ENCODE measurements at regions not wholly inside any gene's neighbourhood (a gene's known extent, or its start where the extent isn't known, plus 50 kb on each side); places are given as distances from the start of the nearest gene placed in this dataset.
"Not testable (repeated sequence)": the region's sequence is repeated elsewhere in the genome, so short reads cannot be mapped to it uniquely, and the experiment has no call there.

DNA sequence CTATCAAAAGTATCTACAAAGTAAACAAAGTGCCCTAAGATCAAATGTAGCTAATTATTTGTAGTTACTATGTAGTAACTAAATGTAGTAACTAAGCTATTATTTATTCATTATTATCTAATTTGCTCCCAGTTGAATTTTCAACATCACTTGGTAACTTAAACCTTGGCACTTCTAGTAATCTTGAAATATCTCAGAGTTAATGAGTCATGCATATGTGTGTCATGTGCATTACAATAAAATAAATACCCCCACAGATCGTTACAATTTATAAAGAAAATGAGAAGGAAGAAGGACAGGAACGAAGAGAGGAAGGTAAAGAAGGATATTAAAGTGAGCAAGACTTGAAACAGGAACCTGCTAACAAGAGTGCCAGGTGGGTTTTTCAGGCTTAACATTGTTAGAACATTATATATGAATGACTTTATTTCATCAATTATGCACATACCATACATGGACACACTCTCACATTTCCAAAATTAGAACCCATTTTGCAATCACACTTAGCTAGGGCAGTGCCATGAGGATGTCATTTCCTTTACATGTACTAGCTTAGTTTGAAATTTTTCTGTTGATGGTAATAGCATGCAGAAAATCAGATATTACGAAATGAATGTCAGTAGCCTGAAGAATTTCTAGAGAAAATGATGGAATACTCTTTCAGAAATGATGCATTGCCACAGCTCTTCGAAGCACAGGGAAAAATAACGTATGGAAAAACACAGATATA lies 1670.4 kb upstream of the AGA start:
- no peak for DNase-seq (ENCODE audit: low read depth in 2 of 2)

DNA sequence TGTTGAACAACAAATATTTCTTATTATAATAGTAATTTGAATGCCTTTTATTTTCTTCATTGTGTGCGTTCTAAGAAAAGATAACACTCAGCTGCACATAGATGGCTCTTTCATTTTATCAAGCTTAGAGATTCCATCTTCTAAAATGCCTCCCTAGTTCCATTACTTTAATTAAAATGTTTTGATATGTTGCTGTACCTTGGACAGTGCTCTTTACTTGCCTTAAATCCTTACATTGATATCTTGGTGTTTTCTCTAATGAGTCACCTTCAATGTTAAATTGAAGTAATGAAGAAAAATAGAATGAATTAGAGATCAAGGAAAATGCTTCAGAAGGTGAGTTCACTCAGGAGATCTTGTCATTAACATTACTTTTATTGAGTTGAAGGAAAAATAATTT lies 1672.4 kb upstream of the AGA start:
- no peak for DNase-seq (ENCODE audit: low read depth in 2 of 2)

GRCh38 chr4:179116011-179116410 lies 1673.8 kb upstream of the AGA start:
- DNase-seq (ENCODE audit: low read depth in 2 of 2): no peak

GRCh38 chr4:179116581-179116980 lies 1674.3 kb upstream of the AGA start:
- DNase-seq (ENCODE audit: low read depth in 2 of 2): no peak

- DNase-seq (ENCODE audit: low read depth in 2 of 2): no peak
These were observed 1680.8 kb upstream of the AGA start for GRCh38 chr4:179123084-179123483.

DNA sequence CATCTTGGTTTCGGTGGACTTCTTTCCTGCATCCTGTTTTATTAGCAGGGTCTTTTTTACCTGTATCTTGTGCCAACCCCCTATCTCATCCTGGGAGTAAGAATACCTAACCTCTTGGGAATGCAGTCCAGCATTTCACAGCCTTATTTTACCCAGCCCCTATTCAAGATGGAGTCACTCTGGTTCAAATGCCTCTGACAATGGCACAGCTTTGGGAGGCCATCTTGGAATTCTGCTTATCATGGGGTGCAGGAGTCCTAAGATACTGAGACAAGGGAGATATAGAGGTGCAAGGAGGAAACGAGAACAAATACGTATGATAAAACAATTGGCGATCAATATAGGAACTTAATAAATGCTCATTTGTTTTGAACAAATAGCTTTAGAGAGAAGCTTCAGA lies 1682.2 kb upstream of the AGA start:
- DNase-seq (ENCODE audit: low read depth in 2 of 2): no peak

DNA sequence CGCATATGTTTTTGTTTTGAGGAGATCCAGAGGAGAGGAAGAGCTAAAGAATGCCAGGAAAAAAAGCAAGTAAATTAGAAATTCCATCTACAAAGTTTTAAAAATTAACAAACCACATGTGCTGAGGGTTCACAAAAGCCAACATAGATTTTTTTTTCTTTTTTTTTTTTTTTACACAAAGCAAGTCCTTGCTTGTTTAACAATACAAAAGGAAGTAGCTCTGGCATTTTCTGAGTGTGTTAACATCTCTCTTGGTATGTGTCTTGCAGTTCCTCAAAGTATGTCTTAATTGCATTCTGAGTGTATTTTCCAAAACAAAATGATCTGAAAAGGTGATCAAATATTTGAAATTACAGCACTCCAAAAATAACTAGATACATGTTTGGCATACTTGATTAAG lies 1682.7 kb upstream of the AGA start:
- DNase-seq (ENCODE audit: low read depth in 2 of 2): no peak

GRCh38 chr4:179125870-179126269 lies 1683.6 kb upstream of the AGA start:
- no peak for DNase-seq (ENCODE audit: low read depth in 2 of 2)

DNA sequence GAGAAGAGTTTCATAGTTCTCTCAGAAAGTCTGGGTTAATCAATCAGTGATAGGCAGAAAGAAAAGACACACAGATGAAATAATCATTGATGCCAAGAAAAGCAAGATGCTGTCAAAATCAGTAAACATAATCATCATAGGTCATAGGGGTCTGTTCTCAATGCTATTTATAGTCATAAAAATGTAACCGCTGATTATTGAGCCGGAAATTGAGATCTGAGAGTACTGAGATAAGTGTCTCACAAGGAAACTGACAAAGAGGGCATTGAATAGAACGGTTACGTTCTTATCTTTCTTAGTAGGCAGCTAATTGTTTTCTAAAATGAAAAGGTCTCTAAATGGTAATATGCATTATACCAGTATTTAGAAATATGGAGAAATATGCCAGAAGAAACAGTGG lies 1686.1 kb upstream of the AGA start:
- DNase-seq (ENCODE audit: low read depth in 2 of 2): no peak

DNA sequence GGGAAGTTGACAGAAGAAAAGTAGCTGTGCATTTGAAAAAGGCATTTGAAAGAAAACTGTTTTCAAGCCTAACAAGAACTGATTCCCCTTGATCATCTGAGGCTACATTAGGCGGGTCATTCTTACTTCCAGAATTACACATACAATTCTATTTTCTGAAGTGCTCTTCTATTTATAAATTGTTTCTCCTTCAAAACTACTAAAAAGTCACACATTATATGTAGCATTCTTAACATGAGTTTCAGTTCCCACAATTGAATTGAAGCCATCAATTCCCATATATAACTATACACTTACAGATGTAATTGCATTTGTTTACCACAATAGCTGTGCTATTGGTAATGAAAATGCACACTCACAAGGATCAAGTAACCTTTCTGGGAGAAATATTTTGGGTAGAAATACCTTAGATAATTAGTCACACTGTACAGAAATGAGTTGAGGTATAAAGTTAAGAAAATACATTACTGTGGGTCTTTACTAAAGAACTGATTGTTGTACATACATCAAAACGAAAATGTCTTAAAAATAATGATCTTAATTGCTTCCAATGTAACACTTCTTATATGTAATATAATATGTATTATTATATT lies 1688.0 kb upstream of the AGA start:
- DNase-seq (ENCODE audit: low read depth in 2 of 2): no peak

GRCh38 chr4:179145746-179146525 lies 1703.7 kb upstream of the AGA start:
- no peak for DNase-seq (ENCODE audit: low read depth in 2 of 2)

DNA sequence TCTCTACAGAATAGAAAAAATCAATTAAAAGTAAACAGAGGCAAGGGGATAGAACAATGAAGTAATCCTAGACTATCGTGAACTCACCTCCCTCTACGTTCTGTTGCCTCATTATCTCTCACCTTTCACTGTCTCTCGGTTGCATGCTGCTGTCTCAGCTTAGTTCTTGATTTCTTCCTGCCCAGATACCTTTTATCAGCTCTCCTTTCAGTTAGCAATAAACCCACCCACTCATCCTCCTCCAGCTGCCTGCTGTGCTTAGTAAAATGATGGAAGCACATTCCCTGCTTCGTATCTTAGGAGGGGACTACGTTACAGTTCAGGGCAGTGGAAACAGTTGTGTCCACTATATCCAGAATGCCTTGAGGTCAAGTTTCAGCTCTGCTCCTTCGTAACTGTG lies 1709.5 kb upstream of the AGA start:
- DNase-seq (ENCODE audit: low read depth in 2 of 2): no peak

DNA sequence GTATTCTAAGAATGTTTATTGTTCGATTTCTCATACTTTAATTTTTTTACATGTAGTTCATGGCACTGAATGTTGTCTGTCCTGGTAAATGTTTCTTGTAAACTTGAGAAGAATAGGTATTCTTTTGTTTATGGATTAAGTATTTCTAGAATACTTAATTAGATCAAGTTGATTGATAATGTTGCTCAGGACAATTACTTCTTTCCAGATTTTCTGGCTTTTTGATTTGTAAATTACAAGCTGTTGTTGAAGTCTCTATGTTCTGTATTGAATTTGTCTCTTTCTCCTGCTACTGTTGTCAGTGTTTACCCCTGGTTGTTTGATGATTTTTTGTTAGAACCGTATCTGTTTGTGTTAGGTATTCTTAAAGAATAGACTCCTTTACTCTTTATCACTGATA lies 1720.9 kb upstream of the AGA start:
- no peak for DNase-seq (ENCODE audit: low read depth in 2 of 2)

DNA sequence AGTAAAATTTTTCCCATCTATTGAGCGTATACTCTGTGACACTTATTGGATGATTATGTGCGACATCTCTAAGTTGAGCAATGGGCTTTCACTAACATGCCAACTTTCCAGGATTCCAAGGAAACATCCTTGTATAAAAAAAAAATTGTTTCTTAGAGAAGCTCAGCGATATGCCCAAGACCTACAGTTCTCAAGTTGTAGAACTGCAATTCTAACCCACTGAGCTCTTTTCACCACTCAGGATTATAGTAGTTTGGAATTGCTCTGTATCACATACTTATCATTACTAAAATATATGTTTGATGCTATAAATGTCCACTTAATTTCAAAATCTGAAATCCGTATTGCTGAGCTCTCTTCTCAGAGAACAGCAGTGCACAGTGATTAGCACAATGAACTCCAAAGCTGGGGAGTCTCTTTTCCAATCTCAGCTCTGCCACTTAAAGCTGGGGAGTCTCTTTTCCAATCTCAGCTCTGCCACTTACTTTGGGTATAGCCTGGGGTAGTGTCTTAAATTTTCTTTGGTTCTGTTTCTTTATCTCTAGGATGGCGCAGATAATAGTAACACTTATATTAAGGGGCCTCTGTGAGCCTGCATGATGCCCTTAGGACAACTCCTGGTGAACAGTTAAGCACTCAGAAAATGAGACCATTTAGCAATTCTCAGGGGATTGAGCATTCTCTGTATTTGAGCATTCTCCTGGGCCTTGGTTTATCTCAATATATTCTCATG lies 1722.2 kb upstream of the AGA start:
- DNase-seq (ENCODE audit: low read depth in 2 of 2): no peak

DNA sequence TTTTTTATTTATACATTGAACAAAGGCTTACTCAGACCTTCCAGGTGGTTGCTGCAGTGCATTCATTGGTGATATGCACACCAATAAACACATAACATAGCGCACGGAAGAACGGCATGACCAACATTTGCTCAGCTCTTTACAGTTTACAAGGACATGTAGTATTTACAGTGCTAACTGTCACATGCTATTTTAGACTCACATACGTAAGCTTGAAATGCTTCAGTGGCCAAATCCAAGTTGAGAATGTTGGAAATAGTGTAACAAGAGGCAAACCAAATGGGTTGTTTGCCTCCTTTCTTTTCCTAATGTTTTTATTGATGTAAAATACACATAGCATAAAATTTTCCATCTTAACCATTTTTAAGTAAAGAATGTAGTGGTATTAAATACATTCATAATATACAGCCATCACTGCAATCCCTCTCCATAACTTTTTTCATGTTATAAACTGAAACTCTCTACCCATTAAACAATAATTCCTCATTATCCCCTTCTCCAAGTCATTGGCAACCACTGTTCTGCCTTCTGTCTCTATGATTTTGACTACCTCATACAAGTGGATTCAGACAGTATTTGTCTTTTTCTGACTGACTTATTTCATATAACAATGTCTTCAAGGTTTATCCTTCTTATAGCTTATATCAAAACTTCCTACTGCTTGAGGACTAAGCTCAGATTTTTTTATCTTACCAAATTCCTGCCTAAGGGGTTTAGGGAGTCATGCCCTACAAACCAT lies 1722.9 kb upstream of the AGA start:
- no peak for DNase-seq (ENCODE audit: low read depth in 2 of 2)

GRCh38 chr4:179165862-179166261 lies 1723.6 kb upstream of the AGA start:
- no peak for DNase-seq (ENCODE audit: low read depth in 2 of 2)

DNA sequence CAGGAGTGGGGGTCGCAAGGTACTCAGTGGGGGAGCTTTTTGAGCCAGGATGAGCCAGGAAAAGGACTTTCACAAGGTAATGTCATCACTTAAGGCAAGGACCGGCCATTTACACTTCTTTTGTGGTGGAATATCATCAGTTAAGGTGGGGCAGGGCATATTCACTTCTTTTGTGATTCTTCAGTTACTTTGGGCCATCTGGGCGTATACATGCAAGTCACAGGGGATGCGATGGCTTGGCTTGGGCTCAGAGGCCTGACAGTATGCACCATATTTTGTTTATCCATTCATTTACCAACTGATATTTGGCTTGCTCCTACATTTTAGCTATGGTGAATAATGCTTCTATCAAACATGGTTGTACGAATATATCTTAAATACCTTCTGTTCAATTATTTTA lies 1728.1 kb upstream of the AGA start:
- not testable (repeated sequence) for DNase-seq (ENCODE audit: low read depth in 2 of 2)

GRCh38 chr4:179182741-179183140 lies 1740.5 kb upstream of the AGA start:
- DNase-seq (ENCODE audit: low read depth in 2 of 2): no peak

DNA sequence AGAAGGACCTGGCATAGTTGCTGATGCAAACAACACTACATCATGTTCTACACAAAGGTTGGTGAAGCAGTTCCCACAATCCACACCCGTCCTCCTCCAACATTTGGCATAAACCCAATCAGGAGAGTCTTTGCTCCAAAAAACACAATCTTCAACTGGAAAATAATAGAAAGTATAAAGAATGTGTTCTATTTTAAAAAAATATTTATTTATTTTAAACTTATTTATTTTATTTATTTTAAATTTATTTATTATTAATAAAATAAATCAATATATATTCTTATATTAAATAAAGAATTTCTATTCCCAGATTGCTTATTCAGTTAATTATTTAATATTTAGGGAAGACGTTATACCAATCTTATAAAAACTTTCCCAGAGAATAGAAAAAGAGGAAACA lies 1753.7 kb upstream of the AGA start:
- DNase-seq (ENCODE audit: low read depth in 2 of 2): no peak

DNA sequence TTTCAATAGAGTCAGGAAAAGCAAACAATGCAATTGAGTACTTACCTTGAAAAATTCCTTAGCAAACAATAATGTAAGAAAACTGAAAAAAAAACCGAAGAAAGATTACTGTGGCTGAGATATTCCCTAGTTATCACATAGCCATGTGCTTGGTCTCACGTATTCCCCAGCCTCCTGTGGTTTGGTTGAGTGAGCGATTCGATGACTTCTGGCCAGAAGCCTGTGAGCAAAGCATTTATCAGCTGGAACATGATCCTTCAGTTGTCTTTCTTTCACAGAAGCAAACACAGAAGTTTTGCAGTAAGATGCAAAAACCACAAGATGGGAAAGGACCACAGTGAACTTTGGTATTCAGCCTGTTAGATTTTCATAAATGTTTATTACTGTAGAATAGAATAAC lies 1754.3 kb upstream of the AGA start:
- no peak for DNase-seq (ENCODE audit: low read depth in 2 of 2)

DNA sequence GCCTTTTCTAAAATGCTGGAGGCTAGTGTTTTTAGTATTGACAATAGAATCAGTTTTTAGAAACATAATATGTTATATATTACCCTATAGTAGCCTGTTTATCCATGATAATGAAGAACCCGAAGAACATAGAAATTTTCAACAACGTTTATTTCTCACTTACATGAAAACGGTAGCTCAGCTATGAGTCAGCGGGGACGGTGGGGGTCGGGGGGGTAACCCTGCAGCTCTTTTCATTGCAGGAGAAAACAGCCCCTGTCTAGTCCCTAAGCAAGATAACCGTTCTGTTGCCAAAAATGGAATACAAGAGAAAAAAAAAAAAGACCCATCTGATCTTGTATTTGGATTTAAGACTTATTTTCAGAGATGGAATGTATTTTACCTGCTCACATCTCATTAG lies 1758.4 kb upstream of the AGA start:
- no peak for DNase-seq (ENCODE audit: low read depth in 2 of 2)

- DNase-seq (ENCODE audit: low read depth in 2 of 2): no peak
These were observed 1783.4 kb upstream of the AGA start for GRCh38 chr4:179225594-179225993.
